HG02852 (cell line): ENCODE measurements at regions not wholly inside any gene's neighbourhood (a gene's known extent, or its start where the extent isn't known, plus 50 kb on each side); places are given as distances from the start of the nearest gene placed in this dataset.

Experiments used
- ATAC-seq: cut with Tn5 transposase; IDR thresholded peaks from one replicate; pipeline ENCODE4 v1.9.1; 2021; ENCODE audit warnings: mild to moderate bottlenecking, moderate library complexity; ENCODE audit not compliant: unreplicated experiment

DNA sequence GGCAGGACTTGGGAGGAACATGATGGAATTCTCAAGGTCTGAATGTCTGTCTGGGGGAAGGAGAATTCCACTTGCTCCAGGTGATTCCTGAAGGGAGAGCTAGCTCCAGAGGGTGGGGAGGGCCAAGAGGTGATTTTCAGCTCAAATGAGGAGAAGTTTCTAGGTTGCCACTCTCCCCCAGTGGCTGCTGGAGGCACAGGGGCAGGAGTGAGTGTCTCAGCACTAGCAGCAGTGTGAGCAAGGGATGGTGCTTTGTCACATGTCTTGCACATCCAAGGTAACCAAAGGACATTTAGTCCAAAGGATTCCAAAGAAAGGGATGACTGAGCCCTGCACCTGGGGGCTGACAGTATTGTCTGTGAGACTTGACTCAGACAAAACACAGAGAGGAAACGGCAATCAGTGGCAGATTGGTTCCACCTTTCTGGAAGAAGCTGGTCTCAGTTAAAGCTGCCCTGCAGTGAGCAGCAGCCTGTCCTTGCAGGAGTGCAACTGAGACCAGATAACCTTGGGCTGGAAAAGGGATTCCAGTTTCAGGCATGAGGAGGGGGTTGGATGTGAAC is 51.2 kb upstream of the PCBD1 start:
- ATAC-seq = no peak

DNA sequence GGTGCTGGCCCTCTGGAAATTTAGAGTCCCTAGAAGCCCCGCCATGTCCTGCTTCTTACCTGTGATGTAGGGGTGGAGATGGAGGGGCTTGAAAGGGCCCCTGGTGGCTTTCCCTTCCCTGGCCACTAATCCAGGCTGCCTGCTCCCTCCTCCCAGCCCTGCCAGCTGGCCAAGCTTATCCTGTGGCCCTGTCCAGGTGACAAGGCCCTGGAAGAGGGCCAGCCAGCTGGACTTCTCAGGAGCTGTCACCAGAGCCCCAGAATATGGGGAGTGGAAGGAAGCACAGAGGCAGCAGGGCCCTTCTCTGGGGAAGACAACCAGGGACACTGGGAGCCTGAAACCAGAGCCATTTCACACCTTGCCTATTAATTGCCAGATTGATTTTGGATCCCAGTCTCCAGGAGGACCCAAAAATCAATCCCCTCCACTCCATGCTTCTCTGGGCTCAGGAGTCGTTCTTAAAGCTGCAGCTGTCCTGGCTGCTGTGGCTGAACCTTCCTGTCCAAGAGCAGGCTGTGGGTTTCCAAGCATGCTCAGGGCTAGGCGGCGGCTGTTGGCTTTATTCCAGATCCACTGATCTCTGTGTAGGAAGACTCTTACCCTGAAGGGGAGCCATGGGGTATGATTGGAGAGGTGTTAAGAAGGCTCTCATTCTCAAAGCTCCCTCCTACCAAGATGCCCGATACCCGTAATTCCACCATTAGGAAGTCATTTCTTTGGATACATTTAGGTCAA is 52.6 kb upstream of the PCBD1 start:
- no peak for ATAC-seq

DNA sequence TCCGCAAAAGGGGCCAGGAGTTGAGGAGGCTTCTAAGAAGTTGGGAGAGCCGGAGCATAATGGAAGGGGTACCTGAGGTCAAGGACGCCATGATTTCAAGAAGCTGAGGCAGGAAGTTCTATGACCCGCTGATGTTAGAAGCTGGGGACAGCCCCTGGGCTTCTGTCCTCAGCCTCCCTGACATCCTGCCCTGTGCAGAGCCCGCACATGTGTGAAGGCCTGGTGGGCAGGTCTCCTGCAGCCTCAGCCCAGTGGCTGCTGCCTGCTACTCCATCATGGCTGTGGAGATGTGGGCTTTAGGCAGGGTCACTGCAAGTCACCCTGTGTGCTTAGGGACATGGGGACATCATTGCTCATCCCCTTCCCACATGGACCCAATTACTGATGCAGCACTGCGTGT is 53.8 kb upstream of the PCBD1 start:
- ATAC-seq = no peak

DNA sequence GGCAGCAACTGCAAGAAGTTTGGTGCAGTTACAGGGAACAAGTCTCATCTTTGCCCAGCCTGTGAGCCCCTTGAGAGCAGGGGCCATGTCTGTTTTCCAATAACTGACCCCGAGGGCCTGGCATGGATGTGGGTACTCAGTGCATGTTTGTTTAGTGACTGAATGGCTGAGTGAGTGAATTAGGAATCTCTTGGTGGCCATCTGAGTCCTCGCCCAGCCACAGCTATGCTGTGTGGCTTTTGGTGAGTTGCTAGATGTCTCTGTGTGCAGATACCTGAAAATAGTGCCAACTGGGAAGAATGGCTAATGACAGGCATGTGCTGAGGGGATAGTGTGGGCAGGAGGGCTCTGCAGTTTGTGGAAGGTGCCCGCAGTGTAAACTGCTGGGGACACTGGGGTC is 54.4 kb upstream of the PCBD1 start:
- ATAC-seq = no peak

DNA sequence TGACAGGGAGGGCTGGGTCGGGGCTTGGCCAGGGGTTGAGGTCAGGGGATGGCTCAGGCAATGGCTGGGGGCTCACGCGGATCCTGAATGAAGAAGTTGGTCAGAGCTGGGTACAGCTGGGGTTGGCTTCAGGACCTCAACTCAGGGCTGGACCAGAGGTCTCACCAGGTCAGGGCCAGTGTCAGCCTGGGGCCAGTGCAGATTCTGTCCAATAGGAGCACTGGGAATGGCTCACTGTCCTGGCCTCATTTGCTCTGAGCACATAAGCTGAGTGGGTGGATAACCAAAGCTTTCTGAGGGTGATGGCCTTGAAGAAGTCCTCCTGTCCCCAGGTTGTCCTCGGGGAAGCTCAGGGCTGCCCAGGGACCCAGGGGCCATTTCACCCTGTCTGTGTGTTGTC is 54.9 kb upstream of the PCBD1 start:
- no peak for ATAC-seq

DNA sequence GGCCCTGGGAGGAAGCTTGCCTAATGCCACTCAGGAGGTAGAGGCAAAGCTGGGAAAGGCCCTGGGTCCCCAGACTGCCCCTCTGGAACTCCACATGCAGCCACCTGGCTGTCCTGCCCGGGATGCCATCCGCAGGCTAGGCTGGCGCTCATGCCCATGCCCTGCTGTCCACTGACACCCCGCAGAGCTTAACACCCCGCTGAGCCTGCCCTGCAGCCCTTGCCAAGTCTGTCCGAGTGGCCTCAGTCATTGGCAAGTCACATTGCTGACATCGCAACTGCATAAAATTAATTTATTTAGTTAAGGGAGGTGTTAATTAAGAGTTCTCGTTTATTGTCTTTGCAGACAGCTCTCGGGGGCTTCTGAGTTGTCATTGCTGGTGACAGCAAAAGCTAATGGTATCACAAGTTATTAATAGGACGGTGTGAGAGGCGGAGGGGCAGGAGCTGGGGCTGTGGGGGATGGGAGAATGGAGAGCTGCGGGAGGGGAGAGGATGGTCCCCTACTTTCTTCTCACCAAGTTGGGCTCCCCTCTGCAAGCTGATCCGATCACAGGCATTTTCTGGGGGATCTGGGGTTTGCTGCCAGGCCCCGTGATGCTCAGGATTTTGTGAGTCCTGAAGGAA is 55.6 kb upstream of the PCBD1 start:
- no peak for ATAC-seq

DNA sequence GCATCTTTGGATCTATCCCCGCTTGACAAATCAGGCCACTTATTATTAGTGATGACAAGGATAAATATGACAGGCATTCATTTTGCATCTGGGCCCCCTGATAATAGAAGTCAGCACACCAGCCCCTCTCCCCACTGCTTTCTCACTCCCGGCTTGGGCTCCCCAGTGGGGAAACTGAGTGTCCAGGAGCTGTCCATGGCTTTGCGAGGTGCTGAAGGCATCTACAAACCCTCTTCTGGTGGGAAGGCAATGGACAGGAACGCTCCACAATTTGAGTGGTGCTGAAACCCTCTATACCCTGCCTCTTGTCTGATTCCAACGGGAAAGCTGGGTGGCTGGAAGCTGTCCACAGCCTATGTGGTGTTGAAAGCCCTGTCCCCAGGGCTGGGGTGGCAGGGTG is 61.7 kb upstream of the PCBD1 start:
- no peak for ATAC-seq

DNA sequence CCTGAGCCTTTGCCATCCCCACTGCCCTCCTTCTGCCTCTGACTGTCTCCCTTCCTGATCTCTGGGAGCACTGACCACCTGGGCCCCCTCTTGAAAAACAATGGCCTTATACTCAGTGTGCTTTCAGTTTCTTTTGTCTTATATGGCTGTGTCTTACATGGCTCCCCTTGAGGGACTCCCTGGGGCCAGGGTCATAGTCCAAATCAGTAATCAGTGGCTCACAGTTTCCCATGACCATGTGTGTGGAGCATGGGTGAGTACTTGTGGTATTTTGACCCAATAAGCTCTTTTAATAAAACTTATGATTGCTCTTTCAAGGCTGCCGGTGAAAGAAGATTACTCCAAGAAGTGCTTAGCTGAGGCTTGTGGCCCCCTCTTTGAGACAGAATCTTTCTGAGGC is 62.4 kb upstream of the PCBD1 start:
- no peak for ATAC-seq

DNA sequence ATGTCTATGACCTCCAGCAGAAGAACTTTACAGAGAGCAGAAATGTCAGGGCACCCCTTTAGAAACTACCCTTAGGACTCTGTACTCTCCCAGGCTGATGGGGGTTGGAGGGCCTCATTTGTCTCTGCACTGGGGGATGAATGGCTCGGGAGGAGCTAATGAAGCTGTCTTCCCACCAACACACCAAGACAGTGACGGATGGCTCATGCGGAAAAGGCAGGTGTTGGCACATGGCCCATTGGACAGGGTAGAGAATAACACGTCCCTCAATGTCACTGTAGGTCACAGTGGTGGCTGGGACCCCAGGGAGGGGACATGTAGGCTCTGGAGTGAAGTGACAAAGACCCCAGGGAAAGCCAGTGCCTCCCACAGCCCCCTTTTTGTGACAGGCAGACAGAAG is 64.0 kb upstream of the PCBD1 start:
- no peak for ATAC-seq

DNA sequence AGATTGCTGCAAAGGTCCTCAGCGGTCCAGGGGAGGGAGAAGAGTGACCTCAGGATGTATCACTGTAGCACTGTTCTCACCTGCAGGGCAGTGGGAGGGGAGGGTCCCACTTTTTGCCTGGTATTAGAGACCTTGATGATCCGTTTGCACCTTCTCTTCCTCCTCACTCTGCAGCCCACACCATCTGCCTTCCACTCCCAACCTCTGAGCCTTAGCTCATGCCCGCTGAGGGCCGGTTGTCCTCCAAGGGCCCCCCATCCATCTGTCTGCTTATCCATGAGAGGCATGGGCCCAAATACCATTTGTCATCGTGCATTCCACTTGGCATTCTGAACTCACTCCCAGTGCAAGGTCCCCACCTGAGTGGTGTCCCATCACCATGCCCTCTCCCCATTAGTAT is 64.6 kb upstream of the PCBD1 start:
- no peak for ATAC-seq

DNA sequence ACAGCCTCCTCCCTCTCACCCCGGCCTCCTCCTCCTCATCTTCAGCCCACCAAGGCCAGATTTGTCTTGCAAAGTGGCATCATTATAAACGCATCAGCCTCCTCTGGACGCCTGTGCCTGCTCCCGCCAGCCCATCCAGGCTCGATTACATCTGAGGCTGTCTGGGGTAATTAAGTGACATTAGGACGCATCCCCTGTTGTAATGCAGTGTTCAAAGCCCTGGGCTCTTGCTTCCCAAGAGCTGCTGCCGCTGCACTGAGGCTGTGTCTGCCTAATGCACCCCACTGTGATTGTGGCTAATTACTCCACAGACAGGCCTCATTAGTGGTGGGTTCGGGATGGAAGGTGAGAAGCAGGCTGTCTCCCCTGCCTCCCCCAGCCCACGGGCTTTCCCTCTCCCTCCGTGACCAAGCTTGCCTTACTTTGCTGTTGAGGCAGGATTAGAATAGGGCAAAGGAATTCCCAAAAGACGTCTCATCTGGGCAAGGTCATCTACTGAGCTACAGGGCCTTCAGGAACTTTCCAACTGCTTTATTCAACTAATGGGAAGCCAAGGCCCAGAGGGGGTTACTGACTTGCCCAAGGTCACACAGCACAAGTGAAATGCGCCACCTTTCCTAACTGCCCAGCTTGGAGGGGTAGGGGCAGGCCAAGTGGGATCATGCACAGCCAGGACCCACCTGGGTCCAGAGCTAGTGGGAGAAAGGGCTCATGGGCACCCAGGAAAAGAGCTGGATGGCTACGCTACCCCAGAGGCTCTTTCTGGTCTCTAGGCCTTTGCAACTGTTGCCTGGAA is 66.2 kb upstream of the PCBD1 start:
- no peak for ATAC-seq

DNA sequence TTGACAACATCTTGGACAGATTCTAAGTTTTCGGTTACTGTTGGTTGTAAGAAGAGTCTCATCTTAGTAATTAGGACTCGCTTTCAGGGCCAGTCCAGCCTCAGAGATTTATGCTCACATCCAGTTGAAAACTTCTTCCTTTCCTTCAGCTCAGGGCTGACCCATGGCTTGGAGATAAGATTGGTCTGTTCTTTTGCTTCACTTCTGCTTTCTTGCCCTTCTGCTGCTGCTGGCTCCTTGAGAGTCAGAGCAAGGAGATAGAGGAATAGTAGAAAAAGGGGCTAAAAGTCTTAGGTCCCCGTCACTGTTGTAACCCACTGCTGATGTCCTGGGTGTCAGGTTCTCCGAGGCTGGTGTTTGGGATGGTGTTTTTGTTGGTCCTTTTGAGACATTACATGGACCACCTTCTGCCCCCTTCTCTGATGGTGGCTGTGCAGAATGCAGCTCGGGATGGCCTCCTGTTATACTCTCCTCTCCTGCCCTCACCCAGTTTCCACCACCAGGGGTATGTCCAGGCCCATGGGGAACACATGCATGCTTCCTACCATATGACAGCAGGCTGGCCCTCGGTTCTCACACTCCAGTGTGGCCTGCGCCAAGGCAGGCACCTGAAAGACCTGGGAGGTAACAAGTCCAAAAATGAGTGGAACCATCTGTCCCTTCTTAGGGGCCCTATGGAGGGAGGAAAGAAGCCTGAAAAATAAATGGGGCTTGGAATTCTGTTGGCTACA is 67.8 kb upstream of the PCBD1 start:
- ATAC-seq = no peak

DNA sequence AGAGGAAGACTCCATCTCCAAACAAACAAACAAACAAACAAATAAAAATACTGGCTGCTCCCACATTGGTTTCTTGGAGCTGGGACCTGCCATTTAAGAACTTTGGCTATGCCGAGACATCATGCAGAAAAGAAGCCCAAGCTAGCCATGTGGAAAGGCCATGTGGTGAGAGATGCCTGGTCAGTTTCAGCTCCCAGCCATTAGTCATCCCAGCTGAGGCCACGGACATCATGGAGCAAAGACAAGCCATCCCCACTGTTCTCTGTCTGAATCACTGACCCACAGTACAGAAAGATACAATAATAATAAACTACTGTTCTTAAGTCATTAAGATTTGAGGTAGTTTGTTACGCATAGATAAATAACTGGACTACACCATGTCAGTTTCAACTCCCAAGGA is 70.0 kb upstream of the PCBD1 start:
- ATAC-seq = no peak

DNA sequence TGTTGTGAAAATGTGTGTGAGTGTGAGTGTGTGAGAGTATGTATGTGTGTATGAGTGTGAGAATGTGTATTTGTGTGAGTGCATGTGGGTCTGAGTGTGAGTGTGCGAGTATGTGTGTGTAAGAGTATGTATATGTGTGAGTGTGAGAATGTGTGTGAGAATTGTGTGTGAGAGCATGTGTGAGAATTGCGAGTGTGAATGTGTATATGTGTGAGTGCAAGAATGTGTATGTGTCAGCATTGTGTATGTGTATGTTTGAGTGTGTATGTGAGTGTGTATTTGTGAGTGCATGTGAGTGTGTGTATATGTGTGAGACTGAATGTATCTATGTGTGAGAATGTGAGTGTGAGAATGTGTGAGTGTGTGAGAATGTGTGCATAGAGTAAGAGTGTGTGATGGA is 72.0 kb upstream of the PCBD1 start:
- ATAC-seq = no peak

DNA sequence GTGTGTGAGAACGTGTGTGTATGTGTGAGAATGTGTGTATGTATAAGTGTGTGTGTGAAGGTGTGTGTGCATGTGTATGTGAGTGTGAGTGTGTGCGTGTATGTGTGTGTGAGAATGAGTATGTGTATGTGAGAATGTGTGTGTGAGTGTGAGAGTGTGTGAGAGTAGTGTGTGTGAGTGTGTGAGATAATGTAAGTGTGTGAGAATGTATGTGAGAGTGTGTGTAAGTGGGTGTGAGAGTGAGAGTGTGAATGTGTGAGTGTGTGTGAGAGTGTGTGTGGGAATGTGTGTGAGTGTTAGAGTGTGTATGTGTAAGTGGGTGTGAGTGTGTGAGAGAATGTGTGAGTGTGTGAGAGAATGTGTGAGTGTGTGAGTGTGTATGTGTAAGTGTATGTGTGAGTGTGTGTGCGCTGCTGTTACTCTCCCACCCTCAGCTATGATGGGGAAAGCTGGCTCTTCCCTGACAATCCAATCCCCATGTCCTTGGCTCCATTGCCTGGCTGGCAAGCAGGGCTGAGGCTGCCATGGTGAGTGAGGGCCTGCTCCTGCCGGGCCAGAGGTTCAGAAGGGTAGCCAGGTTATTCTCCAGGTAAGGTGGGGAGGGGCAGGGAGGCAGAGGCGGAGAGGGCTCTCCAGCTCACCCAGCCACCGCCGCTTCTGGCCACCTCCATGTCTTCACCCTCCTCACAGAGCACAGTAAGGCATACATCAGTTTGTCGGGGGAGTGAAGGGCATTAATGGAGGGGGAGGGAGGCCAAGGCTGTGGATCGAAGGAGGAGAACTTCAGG is 72.6 kb upstream of the PCBD1 start:
- no peak for ATAC-seq

DNA sequence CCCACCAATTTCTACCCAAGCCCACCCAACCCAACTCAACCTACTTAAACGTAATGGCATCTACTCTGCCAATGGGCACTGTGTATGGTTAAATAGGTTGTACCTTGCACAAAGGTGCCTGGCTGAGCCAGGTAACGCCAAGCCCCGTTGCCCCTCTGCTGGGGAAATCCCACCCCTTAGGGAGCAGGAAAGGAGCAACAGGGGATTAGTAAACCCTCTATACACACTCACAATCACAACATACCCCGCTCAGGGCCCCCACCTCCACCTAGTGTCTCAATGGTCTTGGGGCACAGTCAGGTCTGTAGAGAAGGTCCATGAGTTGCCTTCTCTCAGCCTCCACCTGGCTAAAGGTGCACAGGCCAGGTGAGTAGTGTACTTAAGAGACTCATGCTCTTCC is 74.3 kb upstream of the PCBD1 start:
- ATAC-seq = no peak

DNA sequence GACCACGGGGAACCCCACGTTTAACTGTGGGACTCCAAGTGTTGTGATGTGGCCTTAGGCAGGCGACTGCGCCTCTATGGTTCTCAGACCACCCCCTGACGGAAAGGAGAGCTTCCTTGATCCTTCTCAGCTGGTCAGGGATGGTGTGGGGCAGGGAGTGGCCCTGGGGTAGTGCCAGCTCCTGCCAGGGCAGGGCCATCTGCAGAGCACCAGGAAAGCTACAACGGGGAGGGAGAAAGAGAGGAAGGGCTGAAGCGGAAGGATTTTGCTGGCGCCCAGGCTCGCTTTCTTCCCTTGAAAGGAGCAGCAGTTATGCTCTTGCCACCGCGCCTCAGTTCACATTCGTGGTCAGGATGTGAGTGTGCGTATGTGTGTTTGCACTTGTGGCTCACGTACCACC is 74.9 kb upstream of the PCBD1 start:
- ATAC-seq = no peak

DNA sequence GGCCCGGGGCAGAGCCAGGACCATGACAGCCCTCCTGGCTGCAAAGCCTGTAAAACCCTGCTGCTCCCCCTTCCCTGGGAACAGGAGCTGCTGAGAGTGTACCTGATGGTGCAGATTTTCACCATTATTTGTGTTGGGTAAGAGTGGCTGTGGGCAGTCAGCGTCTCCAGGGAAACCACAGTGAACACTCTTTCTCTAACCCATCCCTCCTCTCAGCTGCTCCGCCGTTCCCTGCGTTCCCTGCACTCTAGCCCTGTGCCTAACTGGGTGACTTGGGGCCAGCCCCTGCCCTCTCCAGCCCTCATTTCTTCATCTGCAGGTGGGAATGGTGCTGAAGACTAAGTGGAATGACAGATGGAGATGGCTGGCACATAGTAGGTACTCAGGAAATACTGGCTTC is 75.9 kb upstream of the PCBD1 start:
- no peak for ATAC-seq

DNA sequence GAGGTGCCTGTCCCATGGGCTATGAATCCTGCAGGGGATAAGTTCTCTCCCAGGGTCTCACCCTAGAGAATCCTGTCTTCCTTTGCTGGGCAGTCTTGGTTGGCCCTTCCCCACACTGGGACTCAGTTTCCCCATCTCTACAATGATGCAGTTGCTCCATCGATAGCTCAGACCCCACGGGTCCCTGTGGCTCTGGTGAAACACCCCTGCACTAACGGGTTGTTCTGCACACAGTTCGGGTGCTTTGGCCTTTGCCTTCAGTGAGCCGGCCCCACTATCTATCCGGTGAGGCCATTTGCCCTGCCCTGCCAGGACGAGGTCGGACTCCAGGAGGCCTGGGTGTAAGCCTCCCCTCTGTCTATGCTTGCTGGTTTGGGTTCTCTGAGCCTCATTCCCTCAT is 76.5 kb upstream of the PCBD1 start:
- no peak for ATAC-seq

DNA sequence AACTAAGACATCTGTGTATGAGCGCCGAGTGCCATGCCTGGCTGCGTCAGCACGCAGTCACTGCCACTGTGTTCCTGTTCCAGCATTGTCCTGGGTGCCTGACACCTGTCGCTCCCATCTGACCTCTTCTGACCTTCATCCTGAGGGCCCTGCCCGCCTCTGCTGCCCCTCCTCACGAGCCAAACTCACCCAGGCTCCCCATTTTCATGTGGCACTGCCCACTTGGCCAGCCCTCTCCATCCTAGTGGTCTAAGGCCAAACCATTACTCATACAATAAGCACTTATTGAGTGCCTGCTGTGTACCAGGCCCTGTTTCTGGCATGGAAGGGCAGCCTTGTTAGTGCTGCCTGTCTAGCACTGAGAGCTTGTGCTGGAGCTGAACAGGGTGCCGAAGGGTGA is 77.2 kb upstream of the PCBD1 start:
- ATAC-seq = no peak
